Right atrium auricular region (tissue), 2 donors: ENCODE measurements at regions not wholly inside any gene's neighbourhood (a gene's known extent, or its start where the extent isn't known, plus 50 kb on each side); places are given as distances from the start of the nearest gene placed in this dataset.
"Not testable (repeated sequence)": the region's sequence is repeated elsewhere in the genome, so short reads cannot be mapped to it uniquely, and the experiment has no call there.

Source experiments
- DNase-seq: peaks from one replicate; pipeline ENCODE4 v3.0.0-alpha.2; 2019; ENCODE audit warnings: low spot score
- H3K27ac ChIP-seq, 2 donors: fragments of 200-600 bp; sonication (generic); 1 replicate in 1 of 2; 2 replicates in 1 of 2; pipeline ENCODE4 v1.5.1; 2016 to 2019
- H3K27me3 ChIP-seq, 2 donors: fragments of 200-600 bp; sonication (generic); one replicate each; pipeline versions ENCODE4 v1.5.1 to v1.6.0; 2017 to 2019
- H3K36me3 ChIP-seq: fragments of 200-600 bp; sonication (generic); one replicate; pipeline ENCODE4 v1.5.1; 2016
- H3K4me1 ChIP-seq, 2 donors: fragments of 200-600 bp; sonication (generic); one replicate each; pipeline versions ENCODE4 v1.5.1 to v1.6.0; 2017 to 2019
- H3K4me3 ChIP-seq, 2 donors: fragments of 200-600 bp; sonication (generic); 1 replicate in 1 of 2; 2 replicates in 1 of 2; pipeline ENCODE4 v1.5.1; 2017 to 2019; ENCODE audit warnings: mild to moderate bottlenecking in 1 of 2, moderate library complexity in 1 of 2
- H3K9me3 ChIP-seq, 2 donors: fragments of 200-600 bp; sonication (generic); one replicate each; pipeline ENCODE4 v1.5.1; 2019
- TF ChIP-seq, protein P1 (sequence below), 2 donors: fragments of 200-600 bp; sonication (generic); IDR thresholded peaks; one replicate each; pipeline ENCODE4 v1.5.1; 2019; ENCODE audit warnings: antibody characterized with exemption in 2 of 2

GRCh38 chr21:35517865-35518264 lies 468.8 kb upstream of the RUNX1 start:
- no peaks in the 10 kb centered on the region for H3K36me3 ChIP-seq
- no peaks in the 10 kb centered on the region for H3K4me1 ChIP-seq
- no peak overlapping the region for H3K27ac ChIP-seq
- H3K27me3 ChIP-seq, result no peaks in the 10 kb centered on the region
- DNase-seq, result no peak
- H3K9me3 ChIP-seq, result no peaks in the 10 kb centered on the region
- TF ChIP-seq, protein P1, sequence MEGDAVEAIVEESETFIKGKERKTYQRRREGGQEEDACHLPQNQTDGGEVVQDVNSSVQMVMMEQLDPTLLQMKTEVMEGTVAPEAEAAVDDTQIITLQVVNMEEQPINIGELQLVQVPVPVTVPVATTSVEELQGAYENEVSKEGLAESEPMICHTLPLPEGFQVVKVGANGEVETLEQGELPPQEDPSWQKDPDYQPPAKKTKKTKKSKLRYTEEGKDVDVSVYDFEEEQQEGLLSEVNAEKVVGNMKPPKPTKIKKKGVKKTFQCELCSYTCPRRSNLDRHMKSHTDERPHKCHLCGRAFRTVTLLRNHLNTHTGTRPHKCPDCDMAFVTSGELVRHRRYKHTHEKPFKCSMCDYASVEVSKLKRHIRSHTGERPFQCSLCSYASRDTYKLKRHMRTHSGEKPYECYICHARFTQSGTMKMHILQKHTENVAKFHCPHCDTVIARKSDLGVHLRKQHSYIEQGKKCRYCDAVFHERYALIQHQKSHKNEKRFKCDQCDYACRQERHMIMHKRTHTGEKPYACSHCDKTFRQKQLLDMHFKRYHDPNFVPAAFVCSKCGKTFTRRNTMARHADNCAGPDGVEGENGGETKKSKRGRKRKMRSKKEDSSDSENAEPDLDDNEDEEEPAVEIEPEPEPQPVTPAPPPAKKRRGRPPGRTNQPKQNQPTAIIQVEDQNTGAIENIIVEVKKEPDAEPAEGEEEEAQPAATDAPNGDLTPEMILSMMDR (IDR thresholded peaks at IDR 0.05), result no peak
- H3K4me3 ChIP-seq, result no peak overlapping the region

GRCh38 chr21:35516292-35516691 lies 467.2 kb upstream of the RUNX1 start:
- H3K27ac ChIP-seq, H3K36me3 ChIP-seq, H3K9me3 ChIP-seq, H3K27me3 ChIP-seq, DNase-seq, H3K4me1 ChIP-seq, H3K4me3 ChIP-seq: not testable (repeated sequence)

- TF ChIP-seq, protein P1 (IDR thresholded peaks at IDR 0.05), result no peak
- no peak overlapping the region for H3K4me3 ChIP-seq
- no peaks in the 10 kb centered on the region for H3K27me3 ChIP-seq
- no peaks in the 10 kb centered on the region for H3K36me3 ChIP-seq
- DNase-seq, result no peak
- H3K4me1 ChIP-seq, result peaks cover 0 to 6% of the 10 kb centered on the region in 2 donors
- no peaks in the 10 kb centered on the region for H3K9me3 ChIP-seq
- no peak overlapping the region for H3K27ac ChIP-seq
Observed at GRCh38 chr21:35512346-35512745, 463.2 kb upstream of the RUNX1 start.

GRCh38 chr21:35511696-35512162 lies 462.6 kb upstream of the RUNX1 start:
- no peak for DNase-seq
- no peaks in the 10 kb centered on the region for H3K27me3 ChIP-seq
- no peaks in the 10 kb centered on the region for H3K9me3 ChIP-seq
- H3K4me3 ChIP-seq, result no peak overlapping the region
- H3K36me3 ChIP-seq, result no peaks in the 10 kb centered on the region
- H3K4me1 ChIP-seq, result peaks cover 0 to 6% of the 10 kb centered on the region in 2 donors
- H3K27ac ChIP-seq, result no peak overlapping the region
- TF ChIP-seq, protein P1 (IDR thresholded peaks at IDR 0.05), result no peak

DNA sequence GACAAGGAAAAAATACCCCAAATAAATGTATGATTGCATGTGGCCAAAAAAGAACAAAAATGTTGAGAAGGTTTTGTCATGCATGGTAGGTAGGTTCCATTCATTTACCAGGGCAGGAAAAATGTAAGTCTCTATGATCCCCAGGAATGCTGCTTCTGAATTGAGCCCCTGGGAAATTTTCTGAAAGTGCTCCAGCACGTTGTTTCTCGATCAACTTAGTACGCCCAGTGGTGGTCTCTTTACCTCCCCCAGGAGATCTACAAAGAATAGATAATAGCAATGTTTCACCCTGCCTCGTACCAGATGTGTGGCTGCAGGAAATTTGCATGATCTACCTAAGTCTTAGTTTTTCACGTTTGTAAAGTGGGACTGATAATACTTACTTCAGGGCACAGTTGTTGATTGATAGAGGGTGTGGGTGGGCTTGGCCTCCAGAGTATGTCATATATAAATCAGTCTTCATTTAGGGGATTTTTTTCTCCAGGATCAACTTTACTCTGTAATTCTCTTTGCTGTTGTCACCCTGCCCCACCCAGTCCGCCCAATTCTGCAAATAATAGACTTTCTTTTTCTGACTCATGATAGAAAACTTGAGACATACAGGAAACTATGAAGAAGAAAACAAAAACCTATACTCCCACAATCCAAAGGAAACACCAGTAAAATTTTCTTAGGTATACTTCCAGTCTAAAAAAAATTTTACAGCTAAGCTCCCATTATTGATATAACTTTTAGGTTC lies 462.0 kb upstream of the RUNX1 start:
- H3K4me1 ChIP-seq, result peaks cover 0 to 6% of the 10 kb centered on the region in 2 donors
- H3K4me3 ChIP-seq, result no peak overlapping the region
- H3K9me3 ChIP-seq, result no peaks in the 10 kb centered on the region
- no peak overlapping the region for H3K27ac ChIP-seq
- TF ChIP-seq, protein P1 (IDR thresholded peaks at IDR 0.05), result no peak
- H3K27me3 ChIP-seq, result no peaks in the 10 kb centered on the region
- no peak for DNase-seq
- H3K36me3 ChIP-seq, result no peaks in the 10 kb centered on the region

DNA sequence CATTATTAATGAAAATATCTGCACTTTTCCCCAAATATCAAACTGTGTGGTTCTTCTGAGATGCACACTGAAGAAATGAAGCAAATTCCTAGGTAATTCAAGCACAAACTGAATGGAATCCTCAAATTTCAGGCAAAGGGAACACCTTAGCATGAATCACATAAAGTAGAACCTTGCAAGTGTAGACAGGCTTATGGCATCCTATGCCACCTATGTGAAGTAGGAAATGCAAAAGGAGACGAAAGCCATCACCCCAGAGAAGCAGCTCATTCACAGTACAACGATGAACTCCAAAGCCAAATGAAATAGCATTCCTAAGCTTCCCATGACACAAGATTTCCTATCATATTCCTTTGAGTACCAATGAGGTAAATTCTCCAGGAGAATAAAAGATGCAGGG lies 461.2 kb upstream of the RUNX1 start:
- no peaks in the 10 kb centered on the region for H3K9me3 ChIP-seq
- peaks cover 0 to 6% of the 10 kb centered on the region in 2 donors for H3K4me1 ChIP-seq
- TF ChIP-seq, protein P1 (IDR thresholded peaks at IDR 0.05), result no peak
- no peak overlapping the region for H3K27ac ChIP-seq
- H3K27me3 ChIP-seq, result no peaks in the 10 kb centered on the region
- no peak overlapping the region for H3K4me3 ChIP-seq
- no peak for DNase-seq
- no peaks in the 10 kb centered on the region for H3K36me3 ChIP-seq
